NCI-H524 treated with DMSO at 0.1 percent for 48 hours (cell line): ENCODE measurements at regions not wholly inside any gene's neighbourhood (a gene's known extent, or its start where the extent isn't known, plus 50 kb on each side); places are given as distances from the start of the nearest gene placed in this dataset.

ENCODE experiments used
- DNase-seq: peaks from one replicate; lab custom pipeline; 2025; lab: John Stamatoyannopoulos, UW

DNA sequence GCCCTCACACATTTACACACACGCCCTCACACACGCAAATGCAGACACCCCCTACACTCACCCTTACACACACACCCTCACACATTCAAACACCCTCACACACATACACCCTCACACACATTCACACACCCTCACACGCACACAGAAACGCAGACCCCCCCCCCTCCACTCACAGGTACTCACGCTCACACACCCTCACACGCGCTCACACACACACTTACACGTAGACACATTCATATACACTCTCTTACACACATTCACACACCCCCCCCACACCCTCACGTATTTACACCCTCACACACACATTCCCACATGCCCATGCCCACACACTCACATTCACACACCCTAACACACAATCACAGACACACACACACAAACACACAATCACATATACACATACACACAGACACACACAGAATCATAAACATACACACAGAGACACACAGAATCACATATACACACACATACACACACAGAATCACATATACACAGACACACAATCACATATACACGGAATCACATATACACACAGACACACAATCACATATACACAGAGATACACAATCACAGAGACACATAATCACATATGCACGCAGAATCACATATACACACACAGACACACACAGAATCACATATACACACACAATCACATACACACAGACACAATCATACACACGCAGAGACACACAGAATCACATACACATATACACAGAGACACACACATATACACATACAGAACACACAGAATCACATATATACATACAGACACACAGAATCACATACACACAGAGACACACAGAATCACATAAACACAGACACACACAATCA, 250.1 kb upstream of the RPL38 start:
- no peak for DNase-seq

- no peak for DNase-seq
Measured at GRCh38 chr17:73954951-73955350, 248.5 kb upstream of the RPL38 start.

DNA sequence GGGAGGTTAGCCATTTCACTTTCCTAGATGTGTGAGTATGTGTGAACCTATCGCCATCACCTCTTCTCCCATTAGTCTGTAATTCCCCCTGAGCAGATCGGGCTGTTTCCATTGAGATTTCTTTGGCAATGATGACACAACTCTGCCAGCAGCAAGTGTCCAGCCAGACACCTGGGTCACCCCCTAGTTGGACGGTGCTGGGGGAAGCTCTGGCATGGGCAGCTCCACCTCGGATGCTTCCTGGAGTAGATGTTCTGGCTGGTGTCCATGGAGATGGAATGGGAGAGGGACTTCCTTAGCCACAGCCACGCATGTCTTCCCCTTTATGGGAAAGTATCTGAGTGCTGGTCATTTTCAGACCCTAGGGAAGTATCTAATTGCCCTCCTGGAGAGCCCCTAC, 247.9 kb upstream of the RPL38 start:
- no peak for DNase-seq

DNA sequence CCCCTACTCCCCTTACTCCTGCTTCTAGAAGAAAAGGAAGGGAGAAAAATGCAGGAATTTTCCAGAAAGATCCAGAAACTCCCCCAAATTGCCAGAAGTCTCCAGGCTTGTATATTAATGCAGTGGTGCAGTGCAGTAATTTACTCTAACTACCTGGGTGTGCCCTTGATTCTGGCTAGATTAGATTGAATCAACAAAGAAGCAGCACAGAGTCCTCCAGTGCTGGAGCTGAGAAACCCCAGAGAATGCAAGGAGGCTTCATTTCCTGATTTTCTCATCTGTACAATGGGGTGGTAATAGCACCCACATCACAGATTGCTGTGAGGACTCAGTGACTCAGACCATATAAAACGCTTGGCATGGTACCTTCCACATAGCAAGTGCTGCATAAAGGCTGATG, 247.3 kb upstream of the RPL38 start:
- DNase-seq = no peak

GRCh38 chr17:73956595-73957465, 246.6 kb upstream of the RPL38 start:
- DNase-seq = no peak

GRCh38 chr17:73957564-73957963, 245.9 kb upstream of the RPL38 start:
- no peak for DNase-seq

DNA sequence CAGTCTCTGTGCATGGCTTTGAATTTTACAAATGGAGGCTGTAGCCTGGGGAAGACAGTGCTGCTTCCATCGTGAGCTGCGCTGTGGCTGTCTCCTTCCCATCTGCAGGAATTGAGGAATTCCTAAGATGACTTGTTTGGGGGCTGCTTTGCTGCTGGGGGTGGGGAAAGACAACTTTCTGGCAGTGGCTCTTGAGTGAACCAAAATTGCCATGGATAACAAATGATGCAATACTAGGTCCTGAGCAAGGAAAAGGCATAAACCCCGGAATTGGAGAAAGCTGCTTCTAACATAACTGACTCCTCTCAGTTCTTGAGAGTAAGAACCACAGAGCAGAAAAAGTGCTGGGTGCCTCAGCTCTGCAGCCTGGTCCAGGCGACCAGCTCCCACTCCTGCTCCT, 245.0 kb upstream of the RPL38 start:
- DNase-seq = no peak

DNA sequence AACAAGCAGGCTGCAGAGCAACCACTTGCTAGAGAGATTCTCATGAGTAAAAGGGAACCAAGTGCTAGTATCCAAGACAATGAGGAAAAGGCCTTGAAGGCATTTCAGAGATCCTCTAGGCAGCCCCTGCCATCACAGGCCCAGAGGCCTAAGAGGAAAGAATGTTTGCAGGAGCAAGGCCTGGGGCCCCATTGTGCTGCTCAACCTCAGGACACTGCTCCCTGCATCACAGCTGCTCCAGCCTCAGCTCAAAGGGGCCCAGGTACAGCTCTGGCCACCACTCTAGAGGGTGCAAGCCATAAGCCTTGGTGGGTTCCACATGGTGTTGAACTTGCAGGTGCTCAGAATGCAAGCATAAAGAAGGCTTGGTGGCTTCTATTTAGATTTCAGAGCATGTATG, 243.0 kb upstream of the RPL38 start:
- DNase-seq = no peak

- DNase-seq = no peak
Measured at GRCh38 chr17:73962308-73962707, 241.2 kb upstream of the RPL38 start.

- DNase-seq = no peak
Measured at GRCh38 chr17:73968680-73969079, 234.8 kb upstream of the RPL38 start.

DNA sequence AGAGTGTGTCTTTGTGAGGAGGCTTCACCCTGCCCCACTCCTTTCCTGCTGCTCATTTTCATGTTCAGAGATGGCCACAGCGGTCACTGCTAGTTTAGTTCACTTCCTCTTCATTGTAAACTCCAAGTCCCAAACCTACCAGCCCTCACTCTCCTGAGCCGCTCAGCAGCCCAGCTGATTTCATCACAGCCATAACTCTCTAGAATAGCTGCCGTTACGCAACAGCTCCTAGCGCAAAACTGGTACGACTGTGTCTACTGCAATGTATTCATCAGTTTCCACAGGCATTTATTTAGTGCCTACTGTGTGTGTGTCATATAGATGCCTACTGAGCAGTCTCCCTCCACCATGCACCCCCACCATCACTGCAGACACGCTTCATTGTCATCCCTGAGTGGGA, 233.5 kb upstream of the RPL38 start:
- DNase-seq = no peak

DNA sequence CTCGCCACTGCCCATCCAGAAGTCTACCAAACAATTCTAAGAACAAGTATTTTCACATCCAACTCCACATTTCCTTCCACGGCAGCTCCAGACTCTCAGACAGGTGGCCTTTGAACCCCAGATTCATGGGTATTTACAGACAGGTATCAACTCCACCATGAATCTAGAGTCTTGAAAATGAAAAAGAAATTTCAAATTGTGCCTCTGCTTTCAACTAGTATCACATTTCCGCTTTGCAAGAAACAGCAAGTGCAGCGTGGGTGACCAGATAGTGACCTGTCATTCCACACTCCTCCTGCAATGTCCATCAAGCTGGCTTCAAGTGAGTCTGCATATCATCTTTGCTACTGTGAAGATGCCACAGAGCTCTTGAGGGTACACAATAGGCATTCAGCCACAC, 232.4 kb upstream of the RPL38 start:
- DNase-seq = no peak

DNA sequence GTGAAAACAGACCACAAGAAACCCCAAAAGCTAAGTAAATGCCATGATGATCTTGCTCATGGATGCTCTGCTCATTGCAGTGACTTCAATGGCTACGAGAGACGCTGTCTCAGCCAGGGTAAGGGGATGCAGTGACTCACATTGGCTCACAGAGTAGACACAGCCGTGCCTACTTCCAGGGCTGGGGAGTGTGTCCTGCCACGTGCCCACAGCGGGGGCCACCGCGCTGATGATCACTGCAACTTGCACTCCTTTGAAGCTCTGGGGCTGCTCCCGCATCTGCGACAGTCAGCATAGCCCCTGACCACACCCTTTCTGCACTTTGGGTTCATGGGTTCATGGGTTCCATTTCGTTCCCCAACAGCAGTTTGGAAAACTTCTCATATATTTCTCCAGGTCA, 231.4 kb upstream of the RPL38 start:
- no peak for DNase-seq

DNA sequence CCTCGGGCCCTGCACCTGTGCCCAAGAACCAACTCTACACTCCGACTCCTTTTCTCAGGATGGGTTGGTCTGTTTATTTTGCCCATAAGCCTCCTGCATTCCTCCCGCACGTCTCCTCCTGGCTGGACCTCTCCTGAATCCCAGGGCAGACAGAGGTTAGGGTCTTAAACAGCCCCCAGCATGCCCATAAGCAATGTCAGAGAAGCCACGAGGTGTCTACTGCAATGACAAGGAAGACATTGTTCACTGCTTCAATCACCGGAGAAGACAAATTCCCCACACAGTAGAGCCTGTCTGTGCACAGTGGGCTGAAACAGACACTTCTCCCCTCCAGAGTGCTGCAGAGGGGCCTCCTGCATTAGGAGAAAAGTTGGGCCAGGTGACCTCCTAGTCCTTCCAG, 230.6 kb upstream of the RPL38 start:
- DNase-seq = no peak

GRCh38 chr17:73973586-73974409, 229.7 kb upstream of the RPL38 start:
- no peak for DNase-seq

DNA sequence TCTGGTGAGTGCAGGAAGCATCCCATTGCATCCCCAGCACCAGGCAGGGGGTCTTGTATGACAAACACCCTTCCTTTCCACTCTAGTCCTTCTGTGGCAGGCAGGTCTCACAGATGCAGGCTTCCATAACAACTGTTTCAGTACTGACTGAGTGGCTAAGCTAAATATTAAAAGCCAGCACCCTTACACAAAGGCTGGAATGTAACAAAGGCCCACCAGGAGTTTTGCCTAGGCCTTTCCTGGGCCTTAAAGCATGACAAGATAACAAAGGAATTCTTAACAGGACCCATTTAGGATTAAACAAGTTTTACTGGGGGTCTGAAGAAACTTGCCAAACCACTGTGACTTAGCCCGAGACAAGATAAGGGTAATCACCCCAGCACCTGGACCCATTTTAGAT, 228.9 kb upstream of the RPL38 start:
- DNase-seq = no peak

DNA sequence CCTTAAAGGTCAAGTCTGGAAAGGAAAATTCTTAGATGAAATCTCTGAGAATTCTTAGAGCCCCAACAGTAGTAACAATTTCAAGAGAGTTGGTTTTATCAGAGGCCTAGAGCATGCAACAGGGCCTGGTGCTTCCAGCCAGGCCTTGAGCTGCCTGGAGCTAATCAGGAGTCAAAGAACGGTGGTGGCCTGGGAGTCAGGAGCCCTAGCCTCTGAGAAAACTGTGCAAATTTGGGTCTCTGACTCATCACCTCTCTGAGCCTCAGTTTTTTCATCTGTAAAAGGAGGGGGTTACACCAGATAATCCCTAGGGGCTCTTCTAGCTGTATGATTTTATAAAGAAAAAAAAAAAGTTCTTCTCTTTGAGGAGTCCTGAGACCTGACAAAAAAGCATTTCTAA, 227.3 kb upstream of the RPL38 start:
- no peak for DNase-seq

- DNase-seq = peak; percentile 100
Measured at GRCh38 chr17:73976676-73977521, 226.6 kb upstream of the RPL38 start.

GRCh38 chr17:73980517-73980916, 223.0 kb upstream of the RPL38 start:
- DNase-seq = no peak

- DNase-seq = no peak
Measured at GRCh38 chr17:73982871-73983270, 220.6 kb upstream of the RPL38 start.

GRCh38 chr17:73983621-73984400, 219.7 kb upstream of the RPL38 start:
- DNase-seq = no peak
